ENCODE measurements at regions not wholly inside any gene's neighbourhood (a gene's known extent, or its start where the extent isn't known, plus 50 kb on each side); places are given as distances from the start of the nearest gene placed in this dataset.
A peak's percentile ranks its signal among the peaks of the same experiment; 100 is the strongest.

GRCh38 chr15:66832664-66833063 is 130.6 kb downstream of the SMAD6 start:
- H3K9ac ChIP-seq (ENCODE audit: low read length), result no peak overlapping the region; the same call in 1 of the 2 replicates
- H3K4me2 ChIP-seq (ENCODE audit: low read length), result peak overlapping the region; percentile 59; the same call in 1 of the 2 replicates
- H3K9me3 ChIP-seq (ENCODE audit: low read length), result no peaks in the 10 kb centered on the region
- H3K27ac ChIP-seq (ENCODE audit: low read depth, low read length, poor library complexity, severe bottlenecking), result peak overlapping the region; percentile 87
- H3F3A ChIP-seq (ENCODE audit: insufficient read depth, low read length), result no peaks in the 10 kb centered on the region
- no peaks in the 10 kb centered on the region for H3K36me3 ChIP-seq (ENCODE audit: insufficient read depth, low read length)
- H2AFZ ChIP-seq (ENCODE audit: low read length), result no peak overlapping the region
- H3K4me3 ChIP-seq (ENCODE audit: low read depth, low read length, poor library complexity, severe bottlenecking), result no peak overlapping the region
- TF ChIP-seq CTCF (IDR thresholded peaks at IDR 0.05; ENCODE audit: low read length) (no peak), EZH2 (IDR thresholded peaks at IDR 0.05; ENCODE audit: borderline replicate concordance, low read length) (no peak)
- H3K9me2 ChIP-seq (ENCODE audit: low read depth, low read length), result no peaks in the 10 kb centered on the region
- H3K27me3 ChIP-seq (ENCODE audit: insufficient read depth, low read length), result no peaks in the 10 kb centered on the region; the same call in 1 of the 2 replicates
- H3K79me2 ChIP-seq (ENCODE audit: insufficient read depth, low read length), result no peaks in the 10 kb centered on the region
- H3K4me1 ChIP-seq (ENCODE audit: insufficient read depth, low read length, severe bottlenecking), result peaks cover 28% of the 10 kb centered on the region
- no peaks in the 10 kb centered on the region for H4K20me1 ChIP-seq (ENCODE audit: insufficient read depth, low read length)

GRCh38 chr15:66833371-66833770 is 131.3 kb downstream of the SMAD6 start:
- Histone ChIP-seq H3K9me3 (ENCODE audit: low read length) (no peaks in the 10 kb centered on the region), H3K9ac (ENCODE audit: low read length) (peak overlapping the region; percentile 20; the same call in 1 of the 2 replicates), H3K4me1 (ENCODE audit: insufficient read depth, low read length, severe bottlenecking) (peaks cover 28% of the 10 kb centered on the region), H3K4me2 (ENCODE audit: low read length) (peak overlapping the region; percentile 59), H3K4me3 (ENCODE audit: low read depth, low read length, poor library complexity, severe bottlenecking) (no peak overlapping the region), H2AFZ (ENCODE audit: low read length) (no peak overlapping the region), H4K20me1 (ENCODE audit: insufficient read depth, low read length) (no peaks in the 10 kb centered on the region), H3F3A (ENCODE audit: insufficient read depth, low read length) (no peaks in the 10 kb centered on the region), H3K79me2 (ENCODE audit: insufficient read depth, low read length) (no peaks in the 10 kb centered on the region), H3K27ac (ENCODE audit: low read depth, low read length, poor library complexity, severe bottlenecking) (peak overlapping the region; percentile 87), H3K36me3 (ENCODE audit: insufficient read depth, low read length) (no peaks in the 10 kb centered on the region), H3K27me3 (ENCODE audit: insufficient read depth, low read length) (no peaks in the 10 kb centered on the region; the same call in 1 of the 2 replicates), H3K9me2 (ENCODE audit: low read depth, low read length) (no peaks in the 10 kb centered on the region)
- TF ChIP-seq EZH2 (IDR thresholded peaks at IDR 0.05; ENCODE audit: borderline replicate concordance, low read length) (no peak), CTCF (IDR thresholded peaks at IDR 0.05; ENCODE audit: low read length) (no peak)

GRCh38 chr15:66833803-66834202 is 131.8 kb downstream of the SMAD6 start:
- H3K9me3 ChIP-seq (ENCODE audit: low read length), result no peaks in the 10 kb centered on the region
- H2AFZ ChIP-seq (ENCODE audit: low read length), result no peak overlapping the region
- H3K79me2 ChIP-seq (ENCODE audit: insufficient read depth, low read length), result no peaks in the 10 kb centered on the region
- H4K20me1 ChIP-seq (ENCODE audit: insufficient read depth, low read length), result no peaks in the 10 kb centered on the region
- TF ChIP-seq CTCF (IDR thresholded peaks at IDR 0.05; ENCODE audit: low read length) (no peak), EZH2 (IDR thresholded peaks at IDR 0.05; ENCODE audit: borderline replicate concordance, low read length) (no peak)
- no peaks in the 10 kb centered on the region for H3F3A ChIP-seq (ENCODE audit: insufficient read depth, low read length)
- no peaks in the 10 kb centered on the region for H3K36me3 ChIP-seq (ENCODE audit: insufficient read depth, low read length)
- H3K27me3 ChIP-seq (ENCODE audit: insufficient read depth, low read length), result no peaks in the 10 kb centered on the region; the same call in 1 of the 2 replicates
- H3K9ac ChIP-seq (ENCODE audit: low read length), result no peak overlapping the region
- H3K4me1 ChIP-seq (ENCODE audit: insufficient read depth, low read length, severe bottlenecking), result peaks cover 28% of the 10 kb centered on the region
- H3K27ac ChIP-seq (ENCODE audit: low read depth, low read length, poor library complexity, severe bottlenecking), result peak overlapping the region; percentile 87
- H3K4me3 ChIP-seq (ENCODE audit: low read depth, low read length, poor library complexity, severe bottlenecking), result no peak overlapping the region
- no peaks in the 10 kb centered on the region for H3K9me2 ChIP-seq (ENCODE audit: low read depth, low read length)
- peak overlapping the region; percentile 59; the same call in 1 of the 2 replicates for H3K4me2 ChIP-seq (ENCODE audit: low read length)
